NCI-H2196 (cell line): ENCODE measurements at regions not wholly inside any gene's neighbourhood (a gene's known extent, or its start where the extent isn't known, plus 50 kb on each side); places are given as distances from the start of the nearest gene placed in this dataset.
"Not testable (repeated sequence)": the region's sequence is repeated elsewhere in the genome, so short reads cannot be mapped to it uniquely, and the experiment has no call there.

Experiments
- DNase-seq: peaks from one replicate; lab custom pipeline; 2025; ENCODE audit not compliant: unreplicated experiment; lab: John Stamatoyannopoulos, UW

- no peak for DNase-seq
Measured at GRCh38 chrX:139049465-139049864, 337.9 kb upstream of the FGF13 start.

DNA sequence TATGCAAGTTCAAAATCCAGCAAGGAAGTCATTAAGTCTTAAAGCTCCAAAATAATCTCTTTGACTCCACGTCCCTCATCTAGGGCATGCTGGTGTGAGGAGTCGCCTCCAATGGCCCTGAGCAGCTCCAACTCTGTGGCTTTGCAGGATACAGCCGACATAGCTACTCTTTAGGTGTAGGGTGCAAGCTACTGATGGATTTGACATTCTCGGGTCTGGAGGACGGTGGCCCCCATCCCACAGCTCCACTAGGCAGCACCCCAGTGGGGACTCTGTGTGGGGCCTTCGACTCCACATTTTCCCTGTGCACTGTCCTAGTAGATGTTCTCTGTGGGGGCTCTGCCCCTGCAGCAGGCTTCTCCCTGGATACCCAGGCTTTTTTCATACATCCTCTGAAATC lies 333.2 kb upstream of the FGF13 start:
- DNase-seq: no peak

GRCh38 chrX:139039041-139039440 lies 327.5 kb upstream of the FGF13 start:
- no peak for DNase-seq

- no peak for DNase-seq
Measured at GRCh38 chrX:139026811-139027210, 315.3 kb upstream of the FGF13 start.

DNA sequence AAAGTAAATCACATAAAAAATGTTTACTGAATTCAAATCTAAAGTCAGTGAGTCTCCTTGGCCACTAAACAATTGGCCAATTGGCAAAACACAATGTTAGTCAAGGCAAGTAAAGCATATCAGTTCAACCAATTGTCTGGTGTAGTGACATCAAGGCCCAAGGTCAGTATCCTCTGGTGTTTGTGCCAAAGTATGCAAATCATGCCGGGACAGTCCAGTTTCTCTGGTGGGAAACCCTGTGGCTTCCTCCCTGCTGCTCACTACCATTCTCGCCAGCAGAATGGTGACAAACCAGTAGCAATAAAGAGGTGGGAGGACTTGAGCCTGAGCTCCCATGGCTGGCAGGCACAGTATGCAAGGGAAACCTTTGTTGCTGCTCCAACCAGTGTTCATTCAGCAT lies 314.9 kb upstream of the FGF13 start:
- no peak for DNase-seq

DNA sequence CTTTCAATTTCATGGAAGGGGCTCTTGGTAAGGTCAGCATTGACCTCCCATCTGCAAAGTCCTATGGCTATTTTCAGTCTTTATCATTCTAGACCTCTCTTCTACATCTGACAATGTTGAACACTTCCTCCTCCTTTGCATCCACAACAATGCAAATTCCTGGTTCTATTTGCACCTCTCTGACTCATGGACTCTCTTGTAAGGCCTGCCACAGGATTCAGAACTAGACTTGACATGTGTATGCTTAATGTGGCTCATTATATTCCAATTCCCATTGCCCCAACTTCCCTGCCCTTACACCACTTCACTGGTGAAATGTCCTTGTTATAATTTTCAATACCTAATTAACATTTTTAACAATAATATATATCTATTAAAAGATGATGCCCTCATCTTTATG lies 314.3 kb upstream of the FGF13 start:
- no peak for DNase-seq

DNA sequence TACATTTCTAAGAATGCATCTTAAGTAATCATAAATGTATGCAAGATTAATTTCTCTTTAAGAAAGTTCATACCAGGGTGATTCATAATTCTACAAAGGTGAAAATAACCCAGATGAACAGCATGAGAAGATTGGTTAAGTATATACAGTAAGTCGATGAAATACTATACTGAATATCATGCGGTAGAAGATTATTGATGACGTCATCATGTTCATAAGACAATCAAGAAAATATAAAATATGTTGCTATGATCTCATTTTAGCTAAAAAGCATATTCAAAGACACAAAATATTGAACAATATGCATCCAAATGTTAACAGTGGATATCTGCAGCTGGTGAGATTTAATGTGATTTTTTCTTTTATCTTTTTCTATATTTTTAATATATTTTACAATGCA lies 312.0 kb upstream of the FGF13 start:
- no peak for DNase-seq

DNA sequence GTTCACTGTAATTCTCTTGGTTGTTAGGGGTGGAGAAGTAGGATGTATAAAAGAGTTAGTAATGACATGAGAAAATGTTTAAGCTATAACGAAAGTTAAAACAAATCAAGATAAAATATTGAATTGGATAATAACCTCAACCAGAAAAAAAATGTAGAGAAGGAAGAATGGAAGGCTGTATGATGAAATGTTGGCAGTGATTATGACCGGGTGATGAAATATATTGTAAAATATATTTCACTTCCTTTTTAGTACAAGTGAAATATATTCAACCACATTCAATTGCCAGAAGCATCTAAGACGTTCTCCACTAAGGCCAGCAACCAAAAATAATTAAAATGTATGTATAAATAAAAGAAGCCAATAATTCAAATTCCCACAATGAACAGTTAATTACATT lies 309.3 kb upstream of the FGF13 start:
- DNase-seq: no peak

GRCh38 chrX:139018436-139018835 lies 306.9 kb upstream of the FGF13 start:
- no peak for DNase-seq

- no peak for DNase-seq
Measured at GRCh38 chrX:139015627-139016026, 304.1 kb upstream of the FGF13 start.

GRCh38 chrX:139008185-139008584 lies 296.7 kb upstream of the FGF13 start:
- DNase-seq: peak; percentile 51

DNA sequence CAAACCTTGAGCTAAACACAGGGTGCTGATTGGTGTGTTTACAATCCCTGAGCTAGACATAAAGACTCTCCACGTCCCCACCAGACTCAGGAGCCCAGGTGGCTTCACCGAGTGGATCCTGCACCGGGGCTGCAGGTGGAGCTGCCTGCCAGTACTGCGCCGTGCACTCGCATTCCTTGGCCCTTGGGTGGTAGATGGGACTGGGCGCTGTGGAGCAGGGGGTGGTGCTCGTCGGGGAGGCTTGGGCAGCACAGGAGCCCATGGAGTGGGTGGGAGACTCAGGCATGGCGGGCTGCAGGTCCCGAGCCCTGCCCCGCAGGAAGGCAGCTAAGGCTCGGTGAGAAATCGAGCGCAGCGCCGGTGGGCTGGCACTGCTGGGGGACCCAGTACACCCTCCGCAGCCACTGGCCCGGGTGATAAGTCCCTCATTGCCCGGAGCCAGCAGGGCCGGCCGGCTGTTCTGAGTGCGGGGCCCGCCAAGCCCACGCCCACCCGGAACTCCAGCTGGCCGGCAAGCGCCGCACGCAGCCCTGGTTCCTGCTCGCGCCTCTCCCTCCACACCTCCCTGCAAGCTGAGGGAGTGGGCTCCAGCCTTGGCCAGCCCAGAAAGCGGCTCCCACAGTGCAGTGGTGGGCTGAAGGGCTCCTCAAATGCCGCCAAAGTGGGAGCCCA lies 292.5 kb upstream of the FGF13 start:
- DNase-seq: not testable (repeated sequence)

- DNase-seq: no peak
Measured at GRCh38 chrX:139002319-139002718, 290.8 kb upstream of the FGF13 start.

DNA sequence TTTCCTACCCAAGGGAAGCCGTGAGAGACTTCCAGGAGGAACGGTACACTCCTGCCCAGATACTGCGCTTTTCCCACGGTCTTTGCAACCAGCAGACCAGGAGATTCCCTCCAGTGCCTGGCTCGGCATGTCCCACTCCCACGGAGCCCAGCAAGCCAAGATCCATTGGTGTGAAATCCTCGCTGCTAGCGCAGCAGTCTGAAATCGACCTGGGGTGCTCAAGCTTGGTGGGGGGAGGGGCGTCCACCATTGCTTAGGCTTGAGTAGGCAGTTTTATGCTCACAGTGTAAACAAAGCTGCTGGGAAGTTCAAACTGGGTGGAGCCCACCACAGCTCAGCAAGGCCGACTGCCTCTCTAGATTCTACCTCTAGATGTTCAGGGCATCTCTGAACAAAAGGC lies 284.8 kb upstream of the FGF13 start:
- no peak for DNase-seq

- DNase-seq: no peak
Measured at GRCh38 chrX:138995458-138995857, 283.9 kb upstream of the FGF13 start.

DNA sequence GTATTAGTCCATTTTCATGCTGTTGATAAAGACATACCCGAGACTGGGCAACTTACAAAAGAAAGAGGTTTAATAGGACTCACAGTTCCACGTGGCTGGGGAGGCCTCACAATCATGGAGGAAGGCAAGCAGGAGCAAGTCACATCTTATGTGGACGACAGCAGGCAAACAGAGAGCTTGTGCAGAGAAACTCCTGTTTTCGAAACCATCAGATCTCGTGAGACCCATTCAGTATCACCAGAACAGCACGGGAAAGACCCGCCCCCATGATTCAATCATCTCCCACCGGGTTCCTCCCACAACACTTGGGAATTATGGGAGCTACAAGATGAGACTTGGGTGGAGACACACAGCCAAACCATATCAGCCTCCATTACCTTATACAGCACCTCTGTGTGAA lies 278.9 kb upstream of the FGF13 start:
- not testable (repeated sequence) for DNase-seq

- no peak for DNase-seq
Measured at GRCh38 chrX:138986866-138987265, 275.3 kb upstream of the FGF13 start.

GRCh38 chrX:138986235-138986634 lies 274.7 kb upstream of the FGF13 start:
- no peak for DNase-seq

GRCh38 chrX:138982365-138982764 lies 270.8 kb upstream of the FGF13 start:
- no peak for DNase-seq

DNA sequence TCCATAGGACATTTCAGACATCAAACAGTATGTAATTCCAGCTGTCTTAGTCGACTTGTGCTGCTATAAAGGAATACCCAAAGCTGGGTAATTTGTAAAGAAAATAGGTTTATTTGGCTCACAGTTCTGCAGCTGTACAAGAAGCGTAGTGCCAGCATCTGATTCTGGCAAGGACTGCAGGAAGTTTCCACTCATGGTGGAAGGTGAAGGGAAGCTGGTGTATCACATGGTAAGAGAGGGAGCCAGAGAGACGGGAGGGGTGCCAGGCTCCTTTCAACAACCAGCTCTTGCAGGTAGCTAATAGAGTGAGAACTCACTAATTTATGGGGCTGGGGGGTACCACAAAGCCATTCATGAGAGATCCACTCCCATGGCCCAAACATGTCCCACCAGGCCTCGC lies 253.0 kb upstream of the FGF13 start:
- no peak for DNase-seq

GRCh38 chrX:138962419-138962818 lies 250.9 kb upstream of the FGF13 start:
- DNase-seq: not testable (repeated sequence)

DNA sequence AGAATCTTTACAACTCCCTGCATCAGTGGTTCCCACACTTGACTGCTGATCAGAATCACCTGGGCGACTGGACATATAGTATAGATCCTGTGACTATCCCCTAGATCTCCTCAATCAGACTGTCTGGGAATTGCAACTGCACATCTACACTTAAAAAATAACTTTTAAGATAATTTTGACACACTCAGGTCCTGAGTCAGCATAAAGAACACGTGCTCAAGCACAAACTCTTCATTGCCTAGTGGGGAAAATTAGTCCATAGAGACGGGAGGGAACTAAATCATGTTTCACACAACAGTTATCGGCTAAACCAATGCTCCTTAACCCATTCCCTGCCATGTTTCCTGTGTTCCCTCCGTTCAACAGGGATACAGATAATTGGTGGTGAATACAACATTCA lies 243.5 kb upstream of the FGF13 start:
- no peak for DNase-seq

DNA sequence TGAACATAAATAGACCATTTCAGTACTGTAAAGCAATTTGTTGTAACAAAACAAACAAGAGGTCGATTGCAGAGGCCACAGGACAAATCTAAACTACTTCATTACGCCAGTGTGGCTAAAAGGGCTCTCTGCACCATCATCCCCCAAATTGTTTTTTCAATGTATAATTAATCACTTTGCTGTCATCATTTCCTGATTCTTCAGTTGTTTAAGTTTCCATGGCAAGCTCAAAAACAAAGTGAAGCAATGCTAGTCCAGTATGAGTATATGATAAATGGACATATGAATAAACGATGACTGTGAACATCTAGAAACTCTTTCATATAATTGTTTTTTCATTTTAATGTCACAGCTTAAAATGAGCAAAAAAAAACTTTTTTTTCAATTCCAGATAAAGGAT lies 235.4 kb upstream of the FGF13 start:
- DNase-seq: no peak

- no peak for DNase-seq
Measured at GRCh38 chrX:138945219-138945618, 233.7 kb upstream of the FGF13 start.
